Activated CD4-positive, alpha-beta T cell treated with anti-CD3 and anti-CD28 coated beads, Interleukin-2, Interleukin-6, amounts not matched to agents 100 ng/mL and 50 ng/mL, durations not matched to agents 16 hours and 8 hours (primary cell): ENCODE measurements at regions not wholly inside any gene's neighbourhood (a gene's known extent, or its start where the extent isn't known, plus 50 kb on each side); places are given as distances from the start of the nearest gene placed in this dataset.

Experiments
- DNase-seq: peaks from one replicate; pipeline ENCODE4 v3.0.0-alpha.2; 2020

GRCh38 chr10:4730998-4731397 lies 95.0 kb upstream of the AKR1E2 start:
- DNase-seq: no peak

DNA sequence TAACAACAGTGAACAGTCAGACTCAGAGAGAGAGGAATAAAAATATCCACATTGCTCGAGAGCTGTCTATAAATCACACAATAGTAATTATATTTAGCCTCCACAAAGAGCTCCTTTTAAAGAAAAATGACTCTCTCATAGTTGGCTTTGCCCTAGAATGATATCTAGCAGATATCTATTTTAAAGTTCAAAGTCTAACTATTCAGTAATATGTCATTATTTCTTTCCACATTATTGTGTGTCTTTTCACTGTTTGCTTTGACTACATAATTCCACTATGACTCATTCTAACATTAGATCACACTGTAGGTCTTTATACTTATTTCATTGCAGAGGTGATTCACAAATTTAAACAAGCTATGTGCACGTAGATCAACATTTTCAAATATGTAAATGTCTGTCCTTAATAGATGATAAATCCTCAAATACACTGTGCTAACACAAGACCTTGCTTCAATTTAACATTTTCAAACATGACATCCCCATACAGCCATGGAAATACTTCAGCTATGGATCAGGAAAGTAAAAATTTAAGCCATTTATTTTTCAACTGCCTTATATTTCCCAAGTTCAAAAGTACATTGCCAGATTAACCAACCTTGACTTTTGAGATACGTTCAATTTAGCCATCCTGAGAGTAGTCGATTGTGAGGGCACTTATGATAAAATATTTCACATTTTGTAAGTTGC lies 99.9 kb upstream of the AKR1E2 start:
- peak; percentile 3 for DNase-seq

DNA sequence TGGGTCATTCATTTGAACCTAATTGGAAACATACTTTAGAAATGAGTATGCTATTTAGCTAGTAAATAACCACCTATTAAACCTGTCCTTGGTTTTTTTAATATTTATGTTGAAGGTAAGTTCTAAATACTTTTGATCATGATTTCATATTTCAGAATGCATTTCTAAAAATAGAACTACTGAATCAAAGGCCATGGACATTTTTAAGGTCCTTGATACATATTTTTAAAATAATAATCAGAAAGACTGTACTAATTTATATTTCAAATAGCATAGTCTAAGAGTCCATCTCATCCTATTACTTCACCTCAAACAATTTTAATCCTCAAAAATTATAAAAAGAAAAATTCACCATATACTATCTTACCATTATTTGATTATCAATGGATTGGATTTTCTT lies 102.1 kb upstream of the AKR1E2 start:
- no peak for DNase-seq

DNA sequence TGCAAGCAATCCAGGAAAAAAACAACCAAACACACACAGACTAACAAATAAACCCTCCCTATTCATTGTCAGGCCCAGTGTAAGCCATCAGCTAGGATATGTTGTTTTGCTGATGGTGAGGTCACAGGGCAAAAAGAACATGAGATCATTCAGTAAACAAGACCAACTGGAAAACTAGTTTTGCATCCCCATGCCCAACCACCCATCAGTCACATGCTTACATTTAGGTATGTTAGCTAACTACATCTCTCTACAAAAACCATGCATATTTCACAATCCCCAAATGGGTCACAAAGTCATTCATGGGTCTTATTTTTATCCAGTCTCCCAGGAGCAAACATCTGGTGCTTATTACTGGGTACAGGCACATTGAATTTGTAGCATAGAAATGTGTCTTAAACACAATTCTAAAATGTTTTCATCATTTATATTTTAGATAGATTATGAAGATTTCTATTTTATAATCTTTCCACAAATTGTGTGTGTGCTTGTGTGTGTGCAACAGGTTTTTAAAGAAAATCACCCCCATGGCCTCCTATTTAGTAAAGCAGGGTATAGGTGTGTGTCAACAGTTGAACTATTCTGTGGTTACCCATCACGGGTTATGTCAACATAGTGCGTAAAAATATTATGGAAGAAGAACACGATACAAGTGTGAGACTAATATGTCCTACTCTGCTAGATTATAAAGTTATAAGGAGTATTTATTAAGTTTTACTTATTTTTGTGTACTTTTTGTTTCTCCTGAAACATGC lies 103.8 kb upstream of the AKR1E2 start:
- no peak for DNase-seq

- DNase-seq: no peak
These were observed 105.5 kb upstream of the AKR1E2 start for GRCh38 chr10:4720463-4720862.

DNA sequence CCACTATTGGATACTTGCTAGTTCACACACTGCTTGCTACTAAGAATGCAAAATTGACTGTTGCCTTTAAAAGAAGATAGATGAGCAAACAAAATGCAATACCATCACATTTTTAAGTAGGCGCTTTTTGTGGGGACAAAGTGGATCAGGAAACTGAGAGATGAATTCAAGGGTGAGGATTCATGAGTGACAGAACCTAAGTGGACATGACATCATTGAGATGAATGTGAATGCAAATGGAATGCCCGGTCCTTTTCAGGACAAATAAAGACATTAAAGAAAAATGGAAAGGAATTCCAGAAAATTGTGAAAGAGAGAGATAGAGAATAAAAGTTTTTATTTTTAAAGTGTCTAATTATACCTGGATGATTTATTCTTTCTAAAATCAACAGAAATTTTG lies 106.3 kb upstream of the AKR1E2 start:
- no peak for DNase-seq

DNA sequence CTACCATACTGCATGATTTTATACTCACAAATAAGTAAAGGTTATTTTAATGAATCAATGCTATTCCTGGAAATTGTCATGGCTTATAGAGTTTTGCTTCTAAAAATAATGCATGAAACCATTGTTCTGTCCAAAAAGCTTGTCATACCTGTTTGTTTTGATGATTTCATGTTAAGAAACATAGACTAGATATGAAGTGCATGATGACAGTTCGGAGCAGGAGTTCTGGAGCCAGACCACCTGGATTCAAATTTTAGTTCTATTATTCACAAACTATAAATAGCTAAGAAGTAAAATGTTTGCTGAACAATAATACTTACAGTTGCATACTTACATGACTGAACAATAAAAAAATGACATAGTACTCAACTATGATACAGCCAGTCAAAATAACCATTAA lies 107.0 kb upstream of the AKR1E2 start:
- DNase-seq: no peak

GRCh38 chr10:4718544-4718943 lies 107.5 kb upstream of the AKR1E2 start:
- no peak for DNase-seq

DNA sequence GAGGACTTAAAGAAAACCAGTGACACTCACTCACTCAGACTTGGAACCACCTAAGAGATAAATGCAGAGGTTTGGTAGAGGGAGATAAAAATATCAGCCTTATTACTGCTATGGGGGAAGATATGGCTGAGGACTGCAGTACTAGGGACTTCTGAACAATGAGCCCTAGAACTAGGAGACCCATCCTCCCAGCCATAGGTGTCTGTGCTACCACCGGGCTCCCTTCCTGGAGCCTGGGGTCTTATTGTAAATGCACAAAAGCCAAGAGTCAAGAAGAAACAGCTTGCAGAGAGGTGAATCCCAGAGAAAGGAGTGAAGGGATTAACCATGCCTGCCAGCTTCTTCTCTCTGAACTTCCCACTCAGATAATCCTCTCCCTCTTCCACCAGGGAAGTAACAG lies 108.3 kb upstream of the AKR1E2 start:
- DNase-seq: no peak

GRCh38 chr10:4710858-4711257 lies 115.1 kb upstream of the AKR1E2 start:
- no peak for DNase-seq

GRCh38 chr10:4708123-4708759 lies 117.8 kb upstream of the AKR1E2 start:
- peak; percentile 27 for DNase-seq

- no peak for DNase-seq
These were observed 118.8 kb upstream of the AKR1E2 start for GRCh38 chr10:4707221-4707620.

DNA sequence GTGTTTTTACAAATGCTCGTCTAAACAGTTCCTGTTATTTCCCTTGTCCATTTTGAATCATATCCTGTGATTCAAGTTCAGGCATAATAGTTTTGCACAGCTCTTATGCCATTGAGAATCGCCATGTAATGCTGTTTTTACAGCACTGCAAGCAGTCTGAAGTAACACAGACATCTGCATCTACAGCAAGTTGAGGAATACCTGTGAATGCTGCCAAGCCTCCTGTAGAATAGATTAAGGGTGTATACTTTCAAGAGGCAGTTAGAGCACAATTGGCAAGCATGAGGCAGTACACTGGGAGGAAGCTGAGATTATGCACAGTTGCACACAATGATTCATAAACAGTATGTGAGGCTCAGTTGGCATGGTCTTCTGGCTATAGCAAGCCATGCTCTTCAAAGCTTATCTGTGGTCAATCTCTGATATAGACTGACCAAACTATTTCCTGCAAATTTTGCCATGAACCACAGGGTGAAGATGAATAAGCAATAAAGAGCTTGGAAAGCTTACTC lies 121.9 kb upstream of the AKR1E2 start:
- DNase-seq: peak; percentile 27

- no peak for DNase-seq
These were observed 125.0 kb upstream of the AKR1E2 start for GRCh38 chr10:4701016-4701415.

DNA sequence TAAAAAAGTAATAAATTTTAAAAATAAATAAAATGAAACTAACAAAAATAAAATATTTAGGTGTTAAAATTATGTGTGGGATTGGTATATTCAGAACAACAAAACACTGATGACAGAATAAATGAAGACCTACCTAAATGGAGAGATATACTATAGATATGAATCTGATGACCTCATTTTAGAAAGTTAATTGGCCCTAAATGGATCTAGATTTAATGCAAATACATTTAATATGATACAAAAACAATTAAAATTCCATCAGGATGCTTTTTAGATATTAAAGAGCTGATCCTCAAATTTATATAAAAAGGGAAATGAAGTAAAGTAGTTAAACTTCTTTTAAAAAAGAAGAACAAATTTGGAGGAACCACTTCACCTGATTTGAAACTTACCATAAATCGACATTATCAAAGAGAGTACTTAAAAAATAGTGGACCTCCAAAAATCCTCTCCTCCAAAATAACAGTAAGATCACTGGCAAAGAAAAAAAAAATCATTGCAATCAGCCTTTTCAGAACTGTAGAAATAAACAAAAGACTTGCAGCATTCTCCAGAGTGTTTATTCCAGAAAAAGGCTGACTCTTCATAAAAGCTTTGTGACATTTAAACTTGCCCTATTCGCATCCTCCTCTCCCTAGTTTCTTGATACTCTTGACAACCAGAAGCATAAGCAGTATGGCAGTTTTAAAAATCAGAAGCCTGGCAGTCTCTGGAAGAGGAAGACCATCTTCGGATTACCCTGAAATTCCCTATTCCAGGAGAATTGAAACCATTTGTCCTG lies 125.9 kb upstream of the AKR1E2 start:
- DNase-seq: no peak

GRCh38 chr10:4698075-4698474 lies 127.9 kb upstream of the AKR1E2 start:
- no peak for DNase-seq

DNA sequence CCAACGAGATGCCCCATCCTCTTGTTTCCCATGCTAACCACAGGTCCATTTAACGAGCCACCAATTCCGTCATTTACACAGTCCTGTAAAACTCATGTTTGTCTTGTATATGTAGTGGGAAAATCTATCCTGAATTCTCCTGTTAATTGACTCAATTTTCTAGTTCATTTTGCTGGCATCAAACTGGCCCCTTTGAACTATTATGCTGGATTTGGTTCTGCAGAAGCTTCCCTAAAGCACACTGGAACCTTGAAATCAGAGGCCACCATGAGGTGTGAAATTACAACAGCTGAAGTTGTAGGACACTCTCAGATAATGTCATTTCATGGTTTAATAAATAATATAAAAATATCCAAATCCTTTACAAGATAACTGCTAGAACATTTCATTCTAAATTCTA lies 129.8 kb upstream of the AKR1E2 start:
- DNase-seq: no peak

DNA sequence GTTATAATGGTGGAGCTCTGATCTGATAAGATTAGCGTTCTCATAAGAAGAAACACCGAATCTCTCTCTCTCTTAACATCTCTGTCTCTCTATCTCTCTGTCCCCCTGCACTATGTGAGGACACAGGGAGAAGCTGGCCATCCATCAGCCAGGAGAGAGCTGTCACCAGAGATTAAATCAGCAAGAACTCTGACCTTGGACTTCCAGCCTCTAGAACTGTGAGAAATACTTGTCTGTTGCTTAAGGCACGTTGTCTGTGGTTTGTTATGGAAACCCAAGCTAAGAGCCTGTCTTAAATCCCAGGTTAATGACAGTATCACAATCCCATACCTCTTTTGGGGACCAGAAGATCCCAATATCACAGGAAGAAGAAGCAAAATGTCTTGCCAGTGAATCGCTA lies 132.0 kb upstream of the AKR1E2 start:
- no peak for DNase-seq

DNA sequence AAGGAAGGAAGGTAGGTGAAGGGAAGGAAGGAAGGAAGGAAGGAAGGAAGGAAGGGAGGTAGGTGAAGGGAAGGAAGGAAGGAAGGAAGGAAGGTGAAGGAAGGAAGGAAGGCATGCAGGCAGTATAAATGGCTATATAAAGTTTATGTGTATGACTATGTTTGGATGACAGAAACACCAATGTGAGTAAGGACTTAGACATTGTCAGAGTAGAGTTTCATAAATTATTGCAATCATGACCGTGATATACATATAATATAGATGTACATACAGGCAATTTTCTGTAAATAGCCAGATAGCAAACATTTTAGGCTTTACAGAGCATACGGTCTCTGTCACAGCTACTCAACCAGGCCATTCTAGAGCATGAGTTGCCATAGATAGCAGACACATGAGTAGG lies 133.8 kb upstream of the AKR1E2 start:
- DNase-seq: no peak

DNA sequence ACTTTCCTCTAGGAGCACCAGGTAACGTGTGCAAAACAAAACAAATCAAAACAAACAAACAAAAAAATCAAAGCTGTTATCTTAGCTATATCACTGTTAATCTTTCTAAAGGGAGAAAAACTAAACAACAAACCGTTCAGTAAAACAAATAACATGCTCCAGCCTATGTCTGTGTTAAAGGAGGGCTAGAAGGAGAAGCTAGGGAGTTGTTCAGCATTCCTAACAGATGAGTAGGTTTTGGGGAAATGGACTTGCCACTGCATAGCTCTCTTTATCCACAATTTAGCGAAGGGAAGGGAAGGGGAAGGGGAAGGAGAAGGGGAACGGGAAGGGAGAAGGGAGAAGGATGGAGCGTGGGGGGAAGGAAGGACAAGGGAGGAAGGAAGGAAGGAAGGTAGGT lies 134.2 kb upstream of the AKR1E2 start:
- DNase-seq: no peak

GRCh38 chr10:4691301-4691700 lies 134.7 kb upstream of the AKR1E2 start:
- no peak for DNase-seq

DNA sequence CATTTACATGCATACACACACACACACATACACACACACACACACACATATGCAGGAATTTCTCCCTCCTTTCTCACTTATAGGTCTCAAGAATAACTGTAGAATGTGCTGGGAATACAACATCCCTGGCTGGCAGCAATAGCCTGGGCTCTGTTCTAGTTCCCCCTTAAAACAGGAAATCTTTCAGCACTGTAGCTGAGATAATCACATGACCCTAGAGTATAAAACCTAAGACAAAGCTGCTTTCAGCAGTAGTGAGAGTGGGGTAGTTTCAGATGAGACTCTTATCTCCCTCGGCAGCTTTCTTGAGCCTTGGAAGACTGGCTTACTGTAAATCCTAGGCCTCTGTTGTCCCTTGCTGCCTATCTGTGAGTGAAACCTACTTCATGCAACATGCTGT lies 137.4 kb upstream of the AKR1E2 start:
- no peak for DNase-seq

DNA sequence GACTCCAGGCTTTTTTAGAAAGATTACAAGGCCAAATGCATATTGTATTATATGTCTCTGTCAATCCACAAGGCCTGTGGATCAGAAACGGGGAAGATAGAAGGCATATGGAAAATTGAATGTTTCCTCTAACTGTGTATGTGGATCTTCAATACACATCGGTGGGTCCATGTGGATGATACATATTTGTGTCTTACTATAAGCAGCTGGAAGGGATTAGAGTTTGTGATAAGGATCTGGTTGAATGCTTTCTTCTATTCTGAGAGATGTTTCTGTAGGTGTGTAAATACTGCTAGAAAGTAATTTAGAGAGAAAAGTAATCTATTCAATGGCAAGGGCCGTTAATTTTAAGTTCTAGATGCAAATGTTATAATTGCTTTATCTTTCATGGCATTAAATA lies 137.8 kb upstream of the AKR1E2 start:
- no peak for DNase-seq
